ENCODE measurements at regions not wholly inside any gene's neighbourhood (a gene's known extent, or its start where the extent isn't known, plus 50 kb on each side); places are given as distances from the start of the nearest gene placed in this dataset.

GRCh38 chr7:12002428-12002827 lies 170.4 kb upstream of the THSD7A start:
- Histone ChIP-seq H2BK120ac (ENCODE audit: low read depth, low read length) (no peak overlapping the region), H3K4me2 (ENCODE audit: low read length, poor library complexity, severe bottlenecking) (no peak overlapping the region), H2BK15ac (ENCODE audit: low read depth, poor library complexity, severe bottlenecking) (no peak overlapping the region), H3K79me1 (replicated peaks; ENCODE audit: low read length, poor library complexity, severe bottlenecking) (no peaks in the 10 kb centered on the region), H3K4me3 (ENCODE audit: insufficient read depth in 1 of 2, low read depth in 1 of 2, low read length in 2 of 2) (no peak overlapping the region), H4K8ac (ENCODE audit: low read length) (no peak overlapping the region), H4K91ac (ENCODE audit: low read length) (no peak overlapping the region), H3K4me1 (ENCODE audit: control insufficient read depth, insufficient read depth, low read depth, low read length) (no peaks in the 10 kb centered on the region), H3K14ac (ENCODE audit: low read length in 2 of 2) (no peak overlapping the region), H2BK12ac (ENCODE audit: low read length in 2 of 2) (no peak overlapping the region), H3K36me3 (ENCODE audit: control insufficient read depth in 1 of 2, insufficient read depth in 2 of 2, low read depth in 1 of 2, low read length in 2 of 2) (no peaks in the 10 kb centered on the region), H3K27ac (ENCODE audit: low read length, poor library complexity, severe bottlenecking) (no peak overlapping the region), H3K4ac (ENCODE audit: low read depth in 1 of 2, low read length in 2 of 2) (no peak overlapping the region), H3K9ac (ENCODE audit: low read length) (no peak overlapping the region), H2AK5ac (ENCODE audit: low read length, severe bottlenecking) (no peak overlapping the region), H3K27me3 (ENCODE audit: control insufficient read depth in 1 of 2, insufficient read depth in 1 of 2, low read length in 2 of 2) (no peaks in the 10 kb centered on the region), H2AFZ (ENCODE audit: low read depth, low read length) (no peak overlapping the region), H3K18ac (ENCODE audit: low read depth in 1 of 2, low read length in 2 of 2) (no peak overlapping the region), H3K23ac (ENCODE audit: low read length in 2 of 2) (no peak overlapping the region), H3K9me3 (ENCODE audit: control insufficient read depth, low read length) (no peaks in the 10 kb centered on the region), H2BK5ac (ENCODE audit: low read depth, low read length, poor library complexity, severe bottlenecking) (no peak overlapping the region)
- DNase-seq = no peak
- no CpG with 5 or more reads among the region's 1 CpG for WGBS

- Histone ChIP-seq H3K23ac (ENCODE audit: low read length in 2 of 2) (no peak overlapping the region), H2BK5ac (ENCODE audit: low read depth, low read length, poor library complexity, severe bottlenecking) (no peak overlapping the region), H4K91ac (ENCODE audit: low read length) (no peak overlapping the region), H2BK15ac (ENCODE audit: low read depth, poor library complexity, severe bottlenecking) (no peak overlapping the region), H3K18ac (ENCODE audit: low read depth in 1 of 2, low read length in 2 of 2) (no peak overlapping the region), H3K27me3 (ENCODE audit: control insufficient read depth in 1 of 2, insufficient read depth in 1 of 2, low read length in 2 of 2) (no peaks in the 10 kb centered on the region), H2AFZ (ENCODE audit: low read depth, low read length) (no peak overlapping the region), H2AK5ac (ENCODE audit: low read length, severe bottlenecking) (no peak overlapping the region), H2BK12ac (ENCODE audit: low read length in 2 of 2) (no peak overlapping the region), H3K27ac (ENCODE audit: low read length, poor library complexity, severe bottlenecking) (no peak overlapping the region), H3K4ac (ENCODE audit: low read depth in 1 of 2, low read length in 2 of 2) (no peak overlapping the region), H3K4me3 (ENCODE audit: insufficient read depth in 1 of 2, low read depth in 1 of 2, low read length in 2 of 2) (no peak overlapping the region), H3K9ac (ENCODE audit: low read length) (no peak overlapping the region), H4K8ac (ENCODE audit: low read length) (no peak overlapping the region), H2BK120ac (ENCODE audit: low read depth, low read length) (no peak overlapping the region), H3K14ac (ENCODE audit: low read length in 2 of 2) (no peak overlapping the region), H3K79me1 (replicated peaks; ENCODE audit: low read length, poor library complexity, severe bottlenecking) (no peaks in the 10 kb centered on the region), H3K4me1 (ENCODE audit: control insufficient read depth, insufficient read depth, low read depth, low read length) (no peaks in the 10 kb centered on the region), H3K4me2 (ENCODE audit: low read length, poor library complexity, severe bottlenecking) (no peak overlapping the region), H3K36me3 (ENCODE audit: control insufficient read depth in 1 of 2, insufficient read depth in 2 of 2, low read depth in 1 of 2, low read length in 2 of 2) (no peaks in the 10 kb centered on the region), H3K9me3 (ENCODE audit: control insufficient read depth, low read length) (no peaks in the 10 kb centered on the region)
- DNase-seq = no peak
- 97% methylated on average over 5 of the region's 5 CpGs for WGBS
These were observed 172.6 kb upstream of the THSD7A start for GRCh38 chr7:12004581-12004980.

GRCh38 chr7:12007576-12007975 lies 175.6 kb upstream of the THSD7A start:
- no peak overlapping the region for H2AFZ ChIP-seq (ENCODE audit: low read depth, low read length)
- no peak overlapping the region for H3K14ac ChIP-seq (ENCODE audit: low read length in 2 of 2)
- H3K27ac ChIP-seq (ENCODE audit: low read length, poor library complexity, severe bottlenecking) = no peak overlapping the region
- H3K18ac ChIP-seq (ENCODE audit: low read depth in 1 of 2, low read length in 2 of 2) = no peak overlapping the region
- H3K4me2 ChIP-seq (ENCODE audit: low read length, poor library complexity, severe bottlenecking) = no peak overlapping the region
- H2AK5ac ChIP-seq (ENCODE audit: low read length, severe bottlenecking) = no peak overlapping the region
- no peaks in the 10 kb centered on the region for H3K79me1 ChIP-seq (replicated peaks; ENCODE audit: low read length, poor library complexity, severe bottlenecking)
- H3K27me3 ChIP-seq (ENCODE audit: control insufficient read depth in 1 of 2, insufficient read depth in 1 of 2, low read length in 2 of 2) = no peaks in the 10 kb centered on the region
- H3K4me1 ChIP-seq (ENCODE audit: control insufficient read depth, insufficient read depth, low read depth, low read length) = no peaks in the 10 kb centered on the region
- H3K23ac ChIP-seq (ENCODE audit: low read length in 2 of 2) = no peak overlapping the region
- no peak overlapping the region for H2BK120ac ChIP-seq (ENCODE audit: low read depth, low read length)
- H3K4ac ChIP-seq (ENCODE audit: low read depth in 1 of 2, low read length in 2 of 2) = no peak overlapping the region
- H3K36me3 ChIP-seq (ENCODE audit: control insufficient read depth in 1 of 2, insufficient read depth in 2 of 2, low read depth in 1 of 2, low read length in 2 of 2) = no peaks in the 10 kb centered on the region
- no peak overlapping the region for H2BK5ac ChIP-seq (ENCODE audit: low read depth, low read length, poor library complexity, severe bottlenecking)
- no peaks in the 10 kb centered on the region for H3K9me3 ChIP-seq (ENCODE audit: control insufficient read depth, low read length)
- no peak overlapping the region for H3K9ac ChIP-seq (ENCODE audit: low read length)
- H3K4me3 ChIP-seq (ENCODE audit: insufficient read depth in 1 of 2, low read depth in 1 of 2, low read length in 2 of 2) = no peak overlapping the region
- 83% methylated on average over 1 of the region's 2 CpGs for WGBS
- no peak overlapping the region for H2BK12ac ChIP-seq (ENCODE audit: low read length in 2 of 2)
- no peak overlapping the region for H2BK15ac ChIP-seq (ENCODE audit: low read depth, poor library complexity, severe bottlenecking)
- no peak overlapping the region for H4K91ac ChIP-seq (ENCODE audit: low read length)
- no peak for DNase-seq
- H4K8ac ChIP-seq (ENCODE audit: low read length) = no peak overlapping the region

GRCh38 chr7:12013983-12014382 lies 182.0 kb upstream of the THSD7A start:
- no CpG with 5 or more reads among the region's 1 CpG for WGBS
- Histone ChIP-seq H2BK15ac (ENCODE audit: low read depth, poor library complexity, severe bottlenecking) (no peak overlapping the region), H3K4ac (ENCODE audit: low read depth in 1 of 2, low read length in 2 of 2) (no peak overlapping the region), H3K23ac (ENCODE audit: low read length in 2 of 2) (no peak overlapping the region), H2BK12ac (ENCODE audit: low read length in 2 of 2) (no peak overlapping the region), H3K9ac (ENCODE audit: low read length) (no peak overlapping the region), H3K79me1 (replicated peaks; ENCODE audit: low read length, poor library complexity, severe bottlenecking) (no peaks in the 10 kb centered on the region), H2BK120ac (ENCODE audit: low read depth, low read length) (no peak overlapping the region), H3K27me3 (ENCODE audit: control insufficient read depth in 1 of 2, insufficient read depth in 1 of 2, low read length in 2 of 2) (no peaks in the 10 kb centered on the region), H3K14ac (ENCODE audit: low read length in 2 of 2) (no peak overlapping the region), H3K4me2 (ENCODE audit: low read length, poor library complexity, severe bottlenecking) (no peak overlapping the region), H3K4me3 (ENCODE audit: insufficient read depth in 1 of 2, low read depth in 1 of 2, low read length in 2 of 2) (no peak overlapping the region), H4K91ac (ENCODE audit: low read length) (no peak overlapping the region), H2BK5ac (ENCODE audit: low read depth, low read length, poor library complexity, severe bottlenecking) (no peak overlapping the region), H3K9me3 (ENCODE audit: control insufficient read depth, low read length) (no peaks in the 10 kb centered on the region), H3K36me3 (ENCODE audit: control insufficient read depth in 1 of 2, insufficient read depth in 2 of 2, low read depth in 1 of 2, low read length in 2 of 2) (no peaks in the 10 kb centered on the region), H4K8ac (ENCODE audit: low read length) (no peak overlapping the region), H2AFZ (ENCODE audit: low read depth, low read length) (no peak overlapping the region), H3K4me1 (ENCODE audit: control insufficient read depth, insufficient read depth, low read depth, low read length) (no peaks in the 10 kb centered on the region), H3K18ac (ENCODE audit: low read depth in 1 of 2, low read length in 2 of 2) (no peak overlapping the region), H3K27ac (ENCODE audit: low read length, poor library complexity, severe bottlenecking) (no peak overlapping the region), H2AK5ac (ENCODE audit: low read length, severe bottlenecking) (no peak overlapping the region)
- no peak for DNase-seq

Measured in mesenchymal stem cell (in vitro differentiated cells and primary cell).